H1 (cell line): ENCODE measurements at regions not wholly inside any gene's neighbourhood (a gene's known extent, or its start where the extent isn't known, plus 50 kb on each side); places are given as distances from the start of the nearest gene placed in this dataset.

Experiments used
- CBX5 ChIP-seq: fragments of 300-800, 300-1000 bp; sonication (generic); IDR thresholded peaks from 2 replicates; pipeline ENCODE4 v1.7.1; 2016; ENCODE audit warnings: antibody characterized with exemption, low read length, low read depth
- CREB1 ChIP-seq: IDR thresholded peaks from 2 replicates; pipeline ENCODE4 v1.6.1; 2012; ENCODE audit warnings: inconsistent platforms
- CTBP2 ChIP-seq: IDR thresholded peaks from 2 replicates; pipeline ENCODE4 v1.7.0; 2011; ENCODE audit warnings: borderline replicate concordance, mild to moderate bottlenecking, moderate library complexity, mixed read lengths, low read length; ENCODE audit not compliant: insufficient read depth, insufficient read length
- CTCF ChIP-seq, 3 experiments: IDR thresholded peaks; 1 replicate in 2 of 3; 2 replicates in 1 of 3; pipeline versions ENCODE4 v1.5.1 to v1.6.1; 2011; ENCODE audit warnings: low read length in 3 of 3, mild to moderate bottlenecking in 3 of 3, inconsistent platforms in 2 of 3, low read depth in 1 of 3, moderate library complexity in 1 of 3; ENCODE audit not compliant: insufficient read depth in 1 of 3; ENCODE audit errors: control extremely low read depth in 1 of 3
- GTF2F1 ChIP-seq: IDR thresholded peaks from 2 replicates; pipeline ENCODE4 v1.6.1; 2012; ENCODE audit warnings: low read depth, low read length, improper control_type of control experiment, borderline replicate concordance
- POLR2A ChIP-seq, 2 experiments: IDR thresholded peaks; 1 replicate in 1 of 2; 2 replicates in 1 of 2; pipeline ENCODE4 v1.6.1; 2011; ENCODE audit warnings: low read depth in 2 of 2, low read length in 2 of 2, mild to moderate bottlenecking in 2 of 2; ENCODE audit errors: control extremely low read depth in 1 of 2
- POLR2AphosphoS5 ChIP-seq: IDR thresholded peaks from 2 replicates; pipeline ENCODE4 v1.6.1; 2011; ENCODE audit warnings: low read depth, low read length
- TAF1 ChIP-seq: IDR thresholded peaks from 2 replicates; pipeline ENCODE4 v1.6.1; 2011; ENCODE audit warnings: mild to moderate bottlenecking, low read depth, low read length
- TBP ChIP-seq: IDR thresholded peaks from 2 replicates; pipeline ENCODE4 v1.6.1; 2011; ENCODE audit warnings: low read depth, low read length, improper control_type of control experiment

GRCh38 chr4:22997358-22998224 is 304.9 kb downstream of the GBA3 start:
- TF ChIP-seq POLR2AphosphoS5 (no peak), POLR2A (IDR thresholded peaks at IDR 0.05; ENCODE audit: control extremely low read depth in 1 of 2, low read depth in 2 of 2, low read length in 2 of 2) (no peak), CBX5 (no peak), CTCF (IDR thresholded peaks at IDR 0.05; ENCODE audit: control extremely low read depth in 1 of 3, insufficient read depth in 1 of 3, low read depth in 1 of 3, low read length in 3 of 3) (no peak), TBP (no peak), TAF1 (no peak), CTBP2 (no peak), CREB1 (no peak), GTF2F1 (no peak)
